ENCODE measurements at regions not wholly inside any gene's neighbourhood (a gene's known extent, or its start where the extent isn't known, plus 50 kb on each side); places are given as distances from the start of the nearest gene placed in this dataset.
"Not testable (repeated sequence)": the region's sequence is repeated elsewhere in the genome, so short reads cannot be mapped to it uniquely, and the experiment has no call there.

DNA sequence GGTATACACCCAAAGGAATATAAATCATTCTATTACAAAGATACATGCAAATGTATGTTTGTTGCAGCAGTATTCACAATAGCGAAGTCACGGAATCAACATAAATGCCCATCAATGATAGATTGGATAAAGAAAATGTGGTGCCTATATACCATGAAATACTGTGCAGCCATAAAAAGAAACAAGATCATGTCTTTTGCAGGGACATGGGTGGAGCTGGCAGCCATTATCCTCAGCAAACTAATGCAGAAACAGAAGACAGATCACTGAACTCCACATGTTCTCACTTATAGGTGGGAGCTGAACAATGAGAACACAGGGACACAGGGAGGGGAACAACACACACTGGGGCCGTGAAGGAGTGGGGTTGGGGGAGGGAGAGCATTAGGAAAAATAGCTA is 315.2 kb downstream of the CPS1 start:
- TF ChIP-seq, protein P1, sequence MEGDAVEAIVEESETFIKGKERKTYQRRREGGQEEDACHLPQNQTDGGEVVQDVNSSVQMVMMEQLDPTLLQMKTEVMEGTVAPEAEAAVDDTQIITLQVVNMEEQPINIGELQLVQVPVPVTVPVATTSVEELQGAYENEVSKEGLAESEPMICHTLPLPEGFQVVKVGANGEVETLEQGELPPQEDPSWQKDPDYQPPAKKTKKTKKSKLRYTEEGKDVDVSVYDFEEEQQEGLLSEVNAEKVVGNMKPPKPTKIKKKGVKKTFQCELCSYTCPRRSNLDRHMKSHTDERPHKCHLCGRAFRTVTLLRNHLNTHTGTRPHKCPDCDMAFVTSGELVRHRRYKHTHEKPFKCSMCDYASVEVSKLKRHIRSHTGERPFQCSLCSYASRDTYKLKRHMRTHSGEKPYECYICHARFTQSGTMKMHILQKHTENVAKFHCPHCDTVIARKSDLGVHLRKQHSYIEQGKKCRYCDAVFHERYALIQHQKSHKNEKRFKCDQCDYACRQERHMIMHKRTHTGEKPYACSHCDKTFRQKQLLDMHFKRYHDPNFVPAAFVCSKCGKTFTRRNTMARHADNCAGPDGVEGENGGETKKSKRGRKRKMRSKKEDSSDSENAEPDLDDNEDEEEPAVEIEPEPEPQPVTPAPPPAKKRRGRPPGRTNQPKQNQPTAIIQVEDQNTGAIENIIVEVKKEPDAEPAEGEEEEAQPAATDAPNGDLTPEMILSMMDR (conservative IDR thresholded peaks at IDR 0.05; ENCODE audit: low read length), result not testable (repeated sequence)
- not testable (repeated sequence) for TF ChIP-seq EZH2phosphoT487 (IDR thresholded peaks at IDR 0.05; ENCODE audit: borderline replicate concordance, low read depth, low read length)
